Mesenteric fat pad (tissue), 1 donor: ENCODE measurements at regions not wholly inside any gene's neighbourhood (a gene's known extent, or its start where the extent isn't known, plus 50 kb on each side); places are given as distances from the start of the nearest gene placed in this dataset.

ENCODE experiments used
- DNase-seq: peaks from one replicate; pipeline ENCODE4 v3.0.0-alpha.2; 2020; ENCODE audit warnings: low spot score
- donor health status: DM: yes; HTN: yes; CAD: no.

DNA sequence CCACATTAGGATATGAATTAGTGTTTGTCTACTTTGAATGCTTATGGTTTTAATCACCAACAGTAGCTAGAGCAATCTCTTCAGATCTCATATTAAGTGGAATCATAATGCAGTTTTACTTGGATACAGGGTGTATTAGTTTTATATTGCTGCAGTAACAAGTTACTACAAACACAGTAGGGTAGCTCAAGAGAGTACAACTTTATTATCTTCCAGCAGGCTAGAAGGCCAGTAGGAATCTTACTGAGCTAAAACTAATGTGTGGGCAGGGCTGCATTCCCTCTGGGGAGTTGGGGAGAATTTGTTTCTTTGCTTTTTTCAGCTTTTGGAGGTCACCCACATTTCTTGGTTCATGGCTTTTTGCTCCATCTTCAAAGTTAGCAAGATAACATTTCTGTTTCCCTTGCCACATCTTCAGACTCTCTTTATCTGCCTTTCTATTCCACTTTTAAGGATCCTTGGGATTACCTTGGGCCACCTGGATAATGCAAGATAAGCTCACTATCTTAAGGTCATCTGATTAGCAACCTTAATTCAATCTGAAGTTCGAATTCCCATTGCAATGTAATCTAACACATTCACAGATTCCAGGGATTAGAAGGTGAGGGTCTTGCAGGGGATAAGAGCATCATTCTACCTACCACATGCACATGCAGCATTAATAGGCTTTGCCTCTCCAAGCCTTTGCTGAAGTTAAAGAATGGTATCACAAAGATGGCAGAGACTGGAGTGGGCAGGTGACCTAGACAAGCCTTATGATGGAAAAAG, 134.1 kb upstream of the SLC10A2 start:
- DNase-seq: no peak

DNA sequence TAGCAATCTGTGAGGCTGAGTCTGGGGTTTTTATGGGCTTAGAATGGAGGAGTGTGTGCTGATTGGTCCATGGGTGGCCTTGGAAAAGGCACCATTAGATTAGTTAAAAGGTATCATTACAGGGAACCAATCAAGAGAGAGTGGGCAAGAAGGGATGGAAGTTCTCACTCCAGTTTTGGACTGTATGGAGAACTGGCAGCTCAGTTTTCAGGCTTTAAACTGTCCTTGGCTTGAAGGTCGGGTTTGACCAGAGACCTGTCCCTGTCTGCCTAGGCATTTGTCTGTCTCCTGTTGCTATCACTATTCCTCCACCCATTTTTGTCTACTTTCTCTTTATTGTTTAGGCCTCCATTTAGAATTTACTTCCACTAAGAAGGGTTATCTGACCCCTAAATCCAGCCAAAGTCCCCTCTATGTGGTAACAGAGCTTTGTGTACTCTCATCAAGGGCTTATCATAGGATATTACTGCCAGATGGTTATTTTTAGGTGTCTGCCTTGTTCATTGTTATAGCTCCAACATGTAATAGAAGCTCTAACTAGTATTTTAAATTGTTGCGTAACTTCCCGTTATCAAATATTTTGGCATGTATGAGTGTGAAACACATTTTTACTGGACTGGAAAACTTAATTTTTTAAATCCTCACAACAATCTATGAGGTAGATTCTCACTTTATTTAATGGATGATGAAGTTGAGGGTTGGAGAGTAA, 133.3 kb upstream of the SLC10A2 start:
- no peak for DNase-seq

DNA sequence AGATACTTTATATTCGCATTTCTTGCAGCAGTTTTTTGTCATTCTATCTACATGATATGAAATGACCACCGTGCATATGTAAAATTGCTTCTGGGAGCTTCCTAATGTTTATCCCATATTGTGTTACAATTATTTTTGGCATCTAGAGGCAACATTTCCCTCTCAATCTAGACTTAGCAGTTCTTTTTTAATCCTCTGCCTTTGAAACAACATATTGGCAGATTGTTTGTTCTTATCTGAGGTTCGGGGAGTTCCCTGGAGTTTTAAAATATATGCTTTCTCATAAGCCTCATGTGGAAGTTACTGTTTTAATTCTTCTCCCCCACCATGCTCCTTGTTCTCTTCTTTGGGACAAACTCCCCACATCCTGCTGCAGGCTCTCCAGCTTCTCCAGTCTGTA, 130.1 kb upstream of the SLC10A2 start:
- DNase-seq: no peak

GRCh38 chr13:103195762-103196161, 129.5 kb upstream of the SLC10A2 start:
- DNase-seq: no peak

DNA sequence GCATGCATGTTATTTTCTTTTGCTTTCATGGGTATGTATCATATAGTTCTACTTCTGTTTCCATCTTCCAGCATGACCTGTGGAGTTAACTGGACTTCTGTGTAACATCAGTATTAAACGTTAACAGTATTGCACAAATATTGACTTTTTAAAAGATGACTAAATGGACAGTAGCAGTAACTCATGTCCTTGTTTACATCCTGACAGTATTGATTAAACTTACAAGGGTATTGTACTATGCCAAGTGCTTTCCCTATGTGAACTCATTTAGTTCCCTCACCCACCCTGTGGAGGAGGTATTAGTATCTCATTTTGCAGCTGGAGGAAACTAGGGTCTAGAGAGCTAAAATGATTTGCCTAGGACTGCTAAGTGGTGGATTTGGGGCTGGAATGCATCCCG, 128.7 kb upstream of the SLC10A2 start:
- no peak for DNase-seq

- DNase-seq: no peak
Observed at GRCh38 chr13:103192511-103193135, 126.4 kb upstream of the SLC10A2 start.

DNA sequence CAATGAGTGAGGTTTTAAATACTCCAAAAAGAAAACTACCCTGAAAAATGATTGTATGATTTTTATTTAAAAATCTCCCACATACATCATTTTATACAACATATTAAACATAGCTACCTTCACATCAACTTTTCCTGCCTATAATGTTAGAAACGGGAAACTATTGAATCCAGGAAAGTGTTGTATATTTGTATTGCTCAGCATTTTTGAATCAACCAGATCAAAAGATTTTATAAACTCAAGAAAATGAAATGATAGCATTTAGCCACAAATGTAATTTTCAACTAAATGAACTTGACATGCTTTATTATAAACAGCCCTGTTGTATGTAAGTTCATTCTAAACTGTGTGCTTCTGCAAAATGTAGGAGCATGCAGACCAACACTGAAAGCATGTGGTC, 124.6 kb upstream of the SLC10A2 start:
- no peak for DNase-seq

DNA sequence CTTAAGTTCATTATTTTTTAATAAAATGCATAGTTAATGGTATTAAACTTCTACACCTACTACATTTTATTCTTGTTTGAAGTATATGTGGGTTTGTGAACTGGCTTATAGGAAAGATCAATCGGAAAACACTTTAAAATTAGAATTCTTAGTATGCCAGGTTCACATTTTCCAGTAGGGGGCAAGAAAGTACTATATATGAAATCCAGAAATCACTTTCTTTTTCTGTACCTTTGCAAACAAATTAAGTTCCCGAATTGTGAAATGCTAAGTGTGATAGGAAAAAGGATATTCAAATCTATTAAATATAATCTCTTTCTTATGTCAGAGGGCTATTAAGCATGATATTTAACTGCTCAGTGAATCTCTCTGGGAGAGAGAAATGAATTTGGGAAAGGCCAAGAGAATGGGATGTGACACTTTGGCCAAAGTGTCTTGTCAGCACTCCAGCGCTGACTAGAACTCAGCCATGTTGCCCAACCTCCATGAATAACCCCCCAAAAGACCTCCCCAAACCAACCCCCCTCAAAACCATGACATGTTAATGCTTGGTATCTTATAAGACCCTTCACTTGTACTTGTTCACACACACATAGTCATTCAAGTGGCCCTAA, 122.6 kb upstream of the SLC10A2 start:
- no peak for DNase-seq

GRCh38 chr13:103187721-103188156, 121.5 kb upstream of the SLC10A2 start:
- no peak for DNase-seq

DNA sequence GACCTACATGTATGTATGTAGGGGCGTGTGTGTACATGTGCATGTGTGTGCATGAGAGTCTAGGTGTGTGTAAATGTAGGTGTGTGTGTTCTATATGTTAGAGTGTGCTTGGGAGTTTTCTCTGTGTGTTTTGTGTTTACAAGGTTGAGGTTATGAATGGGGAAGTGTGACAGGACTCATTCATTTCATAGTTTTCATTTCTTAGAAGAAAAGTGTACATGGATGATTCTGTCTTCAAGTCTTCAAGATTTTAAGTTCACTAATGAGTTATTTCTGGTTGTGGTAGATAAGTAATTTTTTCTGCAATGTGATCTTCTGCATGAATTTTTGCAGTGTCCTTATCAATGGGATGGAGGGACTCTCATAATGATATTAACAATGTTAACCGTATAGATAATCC, 118.2 kb upstream of the SLC10A2 start:
- DNase-seq: no peak

GRCh38 chr13:103178986-103179943, 113.0 kb upstream of the SLC10A2 start:
- DNase-seq: no peak

- DNase-seq: no peak
Observed at GRCh38 chr13:103174966-103175365, 108.7 kb upstream of the SLC10A2 start.

- DNase-seq: no peak
Observed at GRCh38 chr13:103168901-103169508, 102.8 kb upstream of the SLC10A2 start.

- no peak for DNase-seq
Observed at GRCh38 chr13:103164251-103164650, 98.0 kb upstream of the SLC10A2 start.

DNA sequence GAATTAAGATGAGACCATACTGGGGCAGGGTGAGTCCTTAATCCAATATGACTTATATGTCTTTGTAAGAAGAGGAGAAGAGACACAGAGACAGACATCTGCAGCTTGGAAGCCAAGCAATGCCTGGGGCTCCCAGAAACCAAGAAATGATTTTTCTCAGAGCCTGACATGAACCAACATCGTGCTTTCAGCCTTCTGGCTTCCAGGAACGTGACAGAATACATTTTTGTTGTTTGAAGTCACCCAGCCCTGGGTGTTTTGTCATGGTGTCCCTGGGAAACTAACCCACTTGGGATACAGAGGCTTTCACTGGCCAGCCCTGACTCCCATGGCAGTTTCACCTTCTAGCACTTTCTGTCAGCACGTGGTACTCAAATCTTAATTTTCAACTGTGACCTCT, 95.3 kb upstream of the SLC10A2 start:
- no peak for DNase-seq

- DNase-seq: no peak
Observed at GRCh38 chr13:103157434-103158145, 91.4 kb upstream of the SLC10A2 start.

- no peak for DNase-seq
Observed at GRCh38 chr13:103157016-103157415, 90.8 kb upstream of the SLC10A2 start.

GRCh38 chr13:103156346-103156998, 90.3 kb upstream of the SLC10A2 start:
- no peak for DNase-seq

GRCh38 chr13:103153466-103153865, 87.2 kb upstream of the SLC10A2 start:
- no peak for DNase-seq
